SK-N-MC (cell line): ENCODE measurements at regions not wholly inside any gene's neighbourhood (a gene's known extent, or its start where the extent isn't known, plus 50 kb on each side); places are given as distances from the start of the nearest gene placed in this dataset.

Experiments used
- EZH2 ChIP-seq: fragments of 200-600 bp; sonication (generic); IDR thresholded peaks from one replicate; pipeline ENCODE4 v1.6.1; 2017; ENCODE audit warnings: antibody characterized with exemption
- FOXP2 ChIP-seq: optimal IDR thresholded peaks from 2 replicates; pipeline ENCODE3; 2011; ENCODE audit warnings: mild to moderate bottlenecking, moderate library complexity; ENCODE audit not compliant: insufficient read depth; ENCODE audit errors: extremely low read length, control extremely low read depth
- POLR2AphosphoS5 ChIP-seq: IDR thresholded peaks from 2 replicates; pipeline ENCODE4 v1.6.1; 2012; ENCODE audit warnings: mild to moderate bottlenecking, low read depth, low read length, borderline replicate concordance

DNA sequence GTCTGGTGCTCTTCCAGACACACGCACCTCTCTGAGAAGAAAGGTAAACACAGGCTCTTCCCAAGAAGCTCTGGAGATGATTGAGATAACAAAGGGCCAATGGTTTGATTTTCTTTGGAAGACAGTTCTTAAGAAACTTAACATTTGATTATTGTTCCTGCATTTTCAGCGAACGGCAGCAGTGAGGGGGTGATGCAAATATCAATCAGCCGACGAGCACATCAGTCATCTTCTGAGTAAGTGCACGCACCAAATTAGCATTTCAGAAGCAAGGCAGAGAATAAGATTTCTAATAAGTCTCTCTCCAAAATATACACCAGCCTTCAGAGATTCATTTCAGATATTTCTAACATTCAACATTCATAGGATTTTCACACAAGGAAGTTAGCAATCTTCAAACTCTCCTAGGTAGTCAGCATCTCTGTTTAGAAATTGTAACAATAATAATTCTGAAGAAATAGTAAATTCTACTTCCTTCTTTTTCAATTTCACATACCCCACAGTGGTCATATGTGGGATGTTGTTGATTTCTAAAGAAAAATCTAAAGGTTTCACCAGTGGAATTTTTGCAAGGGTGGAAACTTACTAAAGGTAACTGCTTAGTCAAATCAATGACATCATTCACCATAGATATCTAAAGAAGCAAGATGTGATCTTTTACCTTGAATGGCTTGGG, 250.3 kb downstream of the SEC61B start:
- TF ChIP-seq EZH2: no peak
- TF ChIP-seq POLR2AphosphoS5: no peak
- no peak for TF ChIP-seq FOXP2
